Endothelial cell (in vitro differentiated cells): ENCODE measurements at regions not wholly inside any gene's neighbourhood (a gene's known extent, or its start where the extent isn't known, plus 50 kb on each side); places are given as distances from the start of the nearest gene placed in this dataset.

Source experiments
- DNase-seq: peaks from one replicate; pipeline ENCODE4 v3.0.0; 2021; ENCODE audit warnings: low spot score
- H3K27ac Mint-ChIP-seq: one replicate; pipeline ENCODE4 v1.8.0; 2021; ENCODE audit warnings: mixed read lengths, inconsistent platforms; ENCODE audit not compliant: unreplicated experiment
- H3K27me3 Mint-ChIP-seq: one replicate; pipeline ENCODE4 v1.8.0; 2021; ENCODE audit warnings: mild to moderate bottlenecking, moderate library complexity, mixed read lengths, inconsistent platforms; ENCODE audit not compliant: unreplicated experiment
- H3K36me3 Mint-ChIP-seq: one replicate; pipeline ENCODE4 v1.8.0; 2021; ENCODE audit warnings: mild to moderate bottlenecking, low read depth, mixed read lengths, inconsistent platforms; ENCODE audit not compliant: unreplicated experiment
- H3K4me1 Mint-ChIP-seq: one replicate; pipeline ENCODE4 v1.8.0; 2021; ENCODE audit warnings: mild to moderate bottlenecking, mixed read lengths, inconsistent platforms; ENCODE audit not compliant: unreplicated experiment
- H3K4me3 Mint-ChIP-seq: one replicate; pipeline ENCODE4 v1.8.0; 2021; ENCODE audit warnings: mild to moderate bottlenecking, mixed read lengths, inconsistent platforms; ENCODE audit not compliant: unreplicated experiment
- H3K9me3 Mint-ChIP-seq: one replicate; pipeline ENCODE4 v1.8.0; 2021; ENCODE audit warnings: mixed read lengths, inconsistent platforms; ENCODE audit not compliant: unreplicated experiment
- TF ChIP-seq, protein P1 (sequence below): fragments of 200-600 bp; sonication (generic); IDR thresholded peaks from one replicate; pipeline ENCODE4 v1.5.0; 2021; ENCODE audit warnings: antibody characterized with exemption; ENCODE audit not compliant: unreplicated experiment

DNA sequence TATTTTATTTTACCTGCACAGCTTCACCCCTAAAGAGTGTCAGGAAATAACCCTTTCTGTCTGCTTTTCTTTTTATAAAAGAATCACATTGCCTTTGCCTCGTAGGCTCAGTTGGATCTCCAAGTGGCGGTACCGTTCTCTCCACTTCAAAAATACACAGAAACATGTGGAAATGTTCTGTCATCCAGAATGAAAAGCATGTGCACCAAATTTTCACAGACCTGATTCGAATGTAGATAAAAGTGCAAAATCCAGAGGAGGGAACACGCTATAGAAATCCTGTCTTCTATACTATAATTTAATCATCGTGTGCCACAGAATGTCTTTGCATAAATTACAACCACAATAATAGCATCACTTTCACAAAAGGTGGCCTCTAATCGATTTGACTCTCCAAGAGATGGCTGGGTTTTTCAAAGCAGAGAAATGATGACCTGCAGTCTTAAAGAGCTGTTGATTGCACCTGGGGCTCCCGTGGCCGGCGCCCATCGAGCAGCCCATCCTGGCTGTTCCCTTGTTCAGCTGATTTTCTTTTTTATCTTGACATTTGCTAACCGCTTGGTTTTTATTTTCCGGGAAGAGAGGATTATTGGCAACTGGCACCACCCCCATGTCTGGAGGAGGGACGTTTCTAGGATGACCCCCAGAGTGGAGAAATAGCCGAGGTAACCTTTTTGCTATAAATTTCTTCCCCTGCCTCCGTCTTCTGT, 290.2 kb downstream of the SOX11 start:
- TF ChIP-seq, protein P1, sequence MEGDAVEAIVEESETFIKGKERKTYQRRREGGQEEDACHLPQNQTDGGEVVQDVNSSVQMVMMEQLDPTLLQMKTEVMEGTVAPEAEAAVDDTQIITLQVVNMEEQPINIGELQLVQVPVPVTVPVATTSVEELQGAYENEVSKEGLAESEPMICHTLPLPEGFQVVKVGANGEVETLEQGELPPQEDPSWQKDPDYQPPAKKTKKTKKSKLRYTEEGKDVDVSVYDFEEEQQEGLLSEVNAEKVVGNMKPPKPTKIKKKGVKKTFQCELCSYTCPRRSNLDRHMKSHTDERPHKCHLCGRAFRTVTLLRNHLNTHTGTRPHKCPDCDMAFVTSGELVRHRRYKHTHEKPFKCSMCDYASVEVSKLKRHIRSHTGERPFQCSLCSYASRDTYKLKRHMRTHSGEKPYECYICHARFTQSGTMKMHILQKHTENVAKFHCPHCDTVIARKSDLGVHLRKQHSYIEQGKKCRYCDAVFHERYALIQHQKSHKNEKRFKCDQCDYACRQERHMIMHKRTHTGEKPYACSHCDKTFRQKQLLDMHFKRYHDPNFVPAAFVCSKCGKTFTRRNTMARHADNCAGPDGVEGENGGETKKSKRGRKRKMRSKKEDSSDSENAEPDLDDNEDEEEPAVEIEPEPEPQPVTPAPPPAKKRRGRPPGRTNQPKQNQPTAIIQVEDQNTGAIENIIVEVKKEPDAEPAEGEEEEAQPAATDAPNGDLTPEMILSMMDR: no peak
- Mint-ChIP-seq H3K4me1 (no peaks in the 10 kb centered on the region), H3K27ac (no peak overlapping the region), H3K4me3 (no peak overlapping the region), H3K27me3 (peaks cover 2% of the 10 kb centered on the region), H3K9me3 (peaks cover 5% of the 10 kb centered on the region), H3K36me3 (no peaks in the 10 kb centered on the region)
- no peak for DNase-seq

DNA sequence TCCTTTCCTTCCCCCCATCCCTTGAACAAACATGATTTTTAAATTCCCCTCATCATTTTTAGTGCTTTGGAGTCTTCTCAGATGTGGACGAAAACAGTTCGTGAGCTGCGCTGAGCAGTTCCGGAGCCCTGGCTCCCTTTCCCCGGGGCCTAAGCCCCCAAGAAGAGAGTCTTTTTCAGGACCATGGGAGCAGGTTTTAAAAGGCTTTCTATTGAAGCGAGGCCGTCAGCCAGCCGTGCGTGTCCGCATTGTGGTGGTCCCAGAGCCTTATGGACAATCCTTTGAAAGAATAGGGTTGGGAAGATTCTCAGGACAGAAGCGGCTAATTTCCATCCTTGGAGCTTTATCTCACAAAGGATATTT, 290.7 kb downstream of the SOX11 start:
- H3K4me3 Mint-ChIP-seq: no peak overlapping the region
- no peaks in the 10 kb centered on the region for H3K4me1 Mint-ChIP-seq

DNA sequence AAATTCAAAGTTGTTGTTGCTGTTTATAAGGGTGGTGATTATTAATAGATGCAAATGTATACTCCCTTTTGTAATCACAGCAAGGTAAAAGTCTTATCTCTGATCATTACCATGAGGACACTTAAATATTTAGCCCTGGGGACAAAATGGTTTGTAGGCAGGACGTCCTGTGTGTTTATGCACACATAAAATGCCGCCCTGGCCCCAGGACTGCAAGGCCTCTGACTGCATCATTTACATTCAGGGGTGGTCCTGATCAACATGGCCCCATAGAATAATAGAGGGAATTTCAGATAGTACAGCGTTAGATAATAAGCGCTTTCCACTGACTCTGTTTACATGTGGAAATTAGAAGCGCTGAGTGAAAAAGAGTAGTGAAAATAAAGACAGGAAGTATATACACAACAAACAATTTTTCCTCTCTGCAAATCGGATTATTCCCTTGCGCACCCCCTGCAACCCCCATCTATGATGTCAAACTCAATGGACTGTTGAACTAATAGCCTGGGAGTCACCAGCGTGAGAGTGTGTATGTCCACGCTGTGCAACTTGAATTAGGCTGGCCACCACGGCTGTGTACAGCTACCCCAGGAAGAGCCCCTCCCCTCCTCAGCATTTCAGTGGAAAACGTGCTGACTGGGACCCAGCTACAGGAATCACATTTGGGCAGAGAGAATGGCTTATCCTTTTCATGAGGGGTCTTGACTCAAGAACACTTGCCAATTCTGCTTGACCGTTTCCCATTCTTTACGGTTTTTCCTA, 291.5 kb downstream of the SOX11 start:
- H3K4me1 Mint-ChIP-seq: no peaks in the 10 kb centered on the region
- H3K4me3 Mint-ChIP-seq: no peak overlapping the region
- peaks cover 5% of the 10 kb centered on the region for H3K9me3 Mint-ChIP-seq
- no peaks in the 10 kb centered on the region for H3K36me3 Mint-ChIP-seq
- no peak for DNase-seq
- H3K27ac Mint-ChIP-seq: no peak overlapping the region
- H3K27me3 Mint-ChIP-seq: peaks cover 2% of the 10 kb centered on the region
- TF ChIP-seq, protein P1: no peak

More for the DNA sequence above, 290.7 kb downstream of the SOX11 start:
- Mint-ChIP-seq H3K27me3 (peaks cover 2% of the 10 kb centered on the region), H3K36me3 (no peaks in the 10 kb centered on the region), H3K27ac (no peak overlapping the region), H3K9me3 (peaks cover 5% of the 10 kb centered on the region)
- TF ChIP-seq, protein P1: no peak
- no peak for DNase-seq

DNA sequence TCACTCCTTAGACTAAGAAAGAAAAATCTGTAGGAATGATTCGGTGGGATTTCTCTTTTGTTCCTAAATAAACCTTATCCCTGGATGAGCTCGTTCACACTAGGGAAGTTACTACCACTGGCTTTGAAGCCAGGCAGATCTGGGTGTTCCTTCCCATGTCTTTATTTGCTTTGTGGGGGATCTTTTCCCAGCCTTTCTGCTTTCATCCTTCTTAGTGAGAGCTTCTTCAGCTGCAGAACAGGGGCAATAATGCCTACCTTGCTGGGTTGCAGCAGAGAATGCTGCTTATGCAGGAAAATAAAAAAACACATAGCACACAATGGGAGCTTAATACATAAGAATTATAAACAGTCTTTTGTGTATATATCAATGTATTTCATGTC, 292.1 kb downstream of the SOX11 start:
- H3K4me1 Mint-ChIP-seq: no peaks in the 10 kb centered on the region
- TF ChIP-seq, protein P1: no peak
- no peak for DNase-seq
- peaks cover 5% of the 10 kb centered on the region for H3K9me3 Mint-ChIP-seq
- H3K27me3 Mint-ChIP-seq: peaks cover 2% of the 10 kb centered on the region
- no peaks in the 10 kb centered on the region for H3K36me3 Mint-ChIP-seq
- H3K4me3 Mint-ChIP-seq: no peak overlapping the region
- no peak overlapping the region for H3K27ac Mint-ChIP-seq

DNA sequence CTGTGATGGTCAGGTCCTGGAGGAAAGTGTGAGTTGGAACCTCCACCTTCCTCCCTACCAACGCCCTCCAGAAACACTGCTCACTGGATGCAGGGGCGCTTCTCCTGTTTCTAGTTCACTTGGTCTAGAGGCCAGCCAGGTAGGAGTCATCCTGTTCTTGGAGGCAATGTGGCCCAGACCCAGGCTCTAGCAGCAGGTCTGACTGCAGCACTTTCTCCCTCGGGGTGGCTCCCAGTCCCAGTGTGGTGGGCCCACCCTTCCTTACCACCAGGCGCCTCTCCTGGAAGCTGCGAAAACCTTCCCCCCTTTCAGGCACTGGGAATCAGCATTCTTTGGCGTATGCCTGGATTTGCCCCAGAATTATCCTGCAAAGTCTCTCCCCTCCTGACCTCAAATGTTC, 292.8 kb downstream of the SOX11 start:
- no peak for DNase-seq
- no peaks in the 10 kb centered on the region for H3K36me3 Mint-ChIP-seq
- H3K4me1 Mint-ChIP-seq: no peaks in the 10 kb centered on the region
- TF ChIP-seq, protein P1: no peak
- peaks cover 2% of the 10 kb centered on the region for H3K27me3 Mint-ChIP-seq
- no peak overlapping the region for H3K27ac Mint-ChIP-seq
- no peak overlapping the region for H3K4me3 Mint-ChIP-seq
- peaks cover 5% of the 10 kb centered on the region for H3K9me3 Mint-ChIP-seq
